HepG2 (cell line): ENCODE measurements at regions not wholly inside any gene's neighbourhood (a gene's known extent, or its start where the extent isn't known, plus 50 kb on each side); places are given as distances from the start of the nearest gene placed in this dataset.

Experiments
- ATAC-seq: fragments of 200-7000 bp; cut with Tn5 transposase; 3 replicates; pipeline ENCODE4 v1.9.1; 2020; ENCODE audit warnings: mild to moderate bottlenecking, moderate library complexity
- BruUV-seq: library from RNA; stranded (reverse); fragments of 400-500 nt; replicated peaks from 2 replicates; lab custom pipeline; 2021; lab: Mats Ljungman, UMichigan
- CTCF ChIA-PET: fragments of 300-600 bp; formaldehyde crosslinking; extraction: SDS; loops from one replicate; lab custom pipeline; 2021; ENCODE audit warnings: low total read pairs, inconsistent platforms, low intra/inter-chr PET ratio; lab: Yijun Ruan, JAX
- POLR2A ChIA-PET: fragments of 350-600 bp; sonication (Branson Sonifier 250); formaldehyde crosslinking; loops from one replicate; lab custom pipeline; 2020; ENCODE audit warnings: antibody characterized with exemption, inconsistent platforms; lab: Yijun Ruan, JAX
- DNase-seq: peaks from one replicate; pipeline ENCODE4 v3.0.0-alpha.2; 2015; ENCODE audit warnings: low spot score
- FAIRE-seq: peaks from 3 replicates; lab custom pipeline; 2011; peaks lifted over from hg19 to GRCh38; lab: Jason Lieb, UNC
- H2AFZ ChIP-seq: one replicate; pipeline ENCODE4 v1.6.1; 2011; ENCODE audit warnings: low read length, inconsistent platforms
- H3K27ac ChIP-seq: fragments of 300-600 bp; 3 replicates; pipeline ENCODE4 v1.8.0; 2011; ENCODE audit warnings: mixed run types, mild to moderate bottlenecking, mixed read lengths, low read length, inconsistent platforms; ENCODE audit not compliant: insufficient read depth; ENCODE audit errors: extremely low read length
- H3K27me3 ChIP-seq, 2 experiments: fragments of 200-600 bp in 1 of 2; 2 replicates in 1 of 2; 3 replicates in 1 of 2; pipeline versions ENCODE4 v1.6.0 to v1.8.0; 2011; ENCODE audit warnings: low read length in 2 of 2, mild to moderate bottlenecking in 2 of 2, moderate library complexity in 2 of 2, inconsistent platforms in 1 of 2; ENCODE audit not compliant: insufficient read depth in 2 of 2, control insufficient read depth in 1 of 2
- H3K36me3 ChIP-seq, 2 experiments: fragments of 200-600 bp in 1 of 2; replicated peaks in 1 of 2; 2 replicates in 1 of 2; 3 replicates in 1 of 2; pipeline versions ENCODE4 v1.5.1 to v1.8.0; 2011; ENCODE audit warnings: low read length in 2 of 2, inconsistent platforms in 1 of 2; ENCODE audit not compliant: insufficient read depth in 2 of 2, control insufficient read depth in 1 of 2
- H3K4me1 ChIP-seq: 2 replicates; pipeline ENCODE4 v1.5.1; 2012; ENCODE audit warnings: low read length, inconsistent platforms; ENCODE audit not compliant: insufficient read depth
- H3K4me2 ChIP-seq: 2 replicates; pipeline ENCODE4 v1.6.0; 2011; ENCODE audit warnings: low read depth, low read length, inconsistent platforms
- H3K4me3 ChIP-seq, 3 experiments: fragments of 200-600 bp in 1 of 3; sonication (generic), shearing (Covaris generic) in 1 of 3; replicated peaks in 1 of 3; 2 replicates each; pipeline ENCODE4 v1.5.1; 2011 to 2016; ENCODE audit warnings: low read length in 3 of 3, inconsistent platforms in 2 of 3, low read depth in 2 of 3, mild to moderate bottlenecking in 2 of 3, control low read depth in 1 of 3, mixed read lengths in 1 of 3; ENCODE audit not compliant: insufficient read depth in 1 of 3
- H3K79me2 ChIP-seq: one replicate; pipeline ENCODE4 v1.6.1; 2011; ENCODE audit warnings: low read length, inconsistent platforms; ENCODE audit not compliant: insufficient read depth
- H3K9ac ChIP-seq: 2 replicates; pipeline ENCODE4 v1.6.0; 2011; ENCODE audit warnings: mild to moderate bottlenecking, low read depth, low read length, inconsistent platforms; ENCODE audit not compliant: insufficient read depth
- H3K9me3 ChIP-seq: 2 replicates; pipeline ENCODE4 v1.5.1; 2012; ENCODE audit warnings: mild to moderate bottlenecking, low read length
- H4K20me1 ChIP-seq: 2 replicates; pipeline ENCODE4 v1.6.0; 2011; ENCODE audit warnings: inconsistent platforms, mild to moderate bottlenecking, low read length, moderate library complexity; ENCODE audit not compliant: insufficient read depth
- AGO1 ChIP-seq: fragments of 200-400 bp; formaldehyde crosslinking; IDR thresholded peaks from 2 replicates; pipeline ENCODE4 v1.6.1; 2017; ENCODE audit warnings: mild to moderate bottlenecking, low read depth, low read length, moderate library complexity; ENCODE audit not compliant: poor library complexity, severe bottlenecking
- BORCS8-MEF2B ChIP-seq: sonication (generic); formaldehyde crosslinking; IDR thresholded peaks from 2 replicates; pipeline ENCODE4 v1.8.0; 2022; ENCODE audit warnings: mild to moderate bottlenecking, missing genetic modification reagents
- CSRNP2 ChIP-seq: sonication (generic); formaldehyde crosslinking; conservative IDR thresholded peaks from 2 replicates; pipeline ENCODE4 v1.8.0; 2022; ENCODE audit warnings: low read depth, missing genetic modification reagents
- ERF ChIP-seq: IDR thresholded peaks from 2 replicates; pipeline ENCODE4 v1.6.1; 2018; ENCODE audit warnings: missing biosample characterization, missing genetic modification reagents
- GABPB1 ChIP-seq: IDR thresholded peaks from 2 replicates; pipeline ENCODE4 v1.6.1; 2016; ENCODE audit warnings: mild to moderate bottlenecking, missing genetic modification reagents, moderate library complexity, missing compliant biosample characterization
- KLF16 ChIP-seq, 2 experiments: sonication (generic) in 1 of 2; formaldehyde crosslinking in 1 of 2; IDR thresholded peaks; 2 replicates each; pipeline versions ENCODE4 v1.6.1 to v1.8.0; 2016 to 2023; ENCODE audit warnings: missing genetic modification reagents in 2 of 2, missing compliant biosample characterization in 1 of 2
- MAFF ChIP-seq: IDR thresholded peaks from 2 replicates; pipeline ENCODE4 v1.6.1; 2011; ENCODE audit warnings: low read depth, low read length, improper control_type of control experiment
- NRL ChIP-seq: sonication (generic); formaldehyde crosslinking; IDR thresholded peaks from 2 replicates; pipeline ENCODE4 v1.5.0; 2020; ENCODE audit warnings: missing genetic modification reagents, mild to moderate bottlenecking, moderate library complexity, borderline replicate concordance
- PHF21A ChIP-seq: sonication (generic); formaldehyde crosslinking; IDR thresholded peaks from 2 replicates; pipeline ENCODE4 v1.5.0; 2020; ENCODE audit warnings: mild to moderate bottlenecking, missing genetic modification reagents
- SNRNP70 ChIP-seq: fragments of 200-400 bp; formaldehyde crosslinking; IDR thresholded peaks from 2 replicates; pipeline ENCODE4 v1.6.1; 2017; ENCODE audit warnings: mild to moderate bottlenecking, low read depth, low read length, moderate library complexity
- SRSF1 ChIP-seq: fragments of 200-400 bp; formaldehyde crosslinking; optimal IDR thresholded peaks from 2 replicates; pipeline ENCODE3; 2017; ENCODE audit warnings: mild to moderate bottlenecking, low read depth, low read length, moderate library complexity
- ZBTB33 ChIP-seq: sonication (generic); formaldehyde crosslinking; IDR thresholded peaks from 2 replicates; pipeline ENCODE4 v1.4.0; 2020; ENCODE audit warnings: missing genetic modification reagents
- ZBTB38 ChIP-seq: sonication (generic); formaldehyde crosslinking; IDR thresholded peaks from 2 replicates; pipeline ENCODE4 v1.5.1; 2020; ENCODE audit warnings: mild to moderate bottlenecking, missing genetic modification reagents
- ZNF143 ChIP-seq: sonication (generic); formaldehyde crosslinking; IDR thresholded peaks from 2 replicates; pipeline ENCODE4 v1.4.0; 2020; ENCODE audit warnings: missing genetic modification reagents
- ZNF207 ChIP-seq: fragments of 450-650 bp; IDR thresholded peaks from 2 replicates; pipeline ENCODE4 v1.6.1; 2016; ENCODE audit warnings: antibody characterized with exemption, borderline replicate concordance
- ZNF280B ChIP-seq: sonication (generic); formaldehyde crosslinking; IDR thresholded peaks from 2 replicates; pipeline ENCODE4 v1.5.0; 2020; ENCODE audit warnings: missing genetic modification reagents, mild to moderate bottlenecking, borderline replicate concordance
- ZNF282 ChIP-seq: fragments of 450-650 bp; IDR thresholded peaks from 2 replicates; pipeline ENCODE4 v1.6.1; 2018; ENCODE audit not compliant: partially characterized antibody
- ZNF484 ChIP-seq: sonication (generic); formaldehyde crosslinking; IDR thresholded peaks from 2 replicates; pipeline ENCODE4 v1.5.1; 2020; ENCODE audit warnings: mild to moderate bottlenecking, low read depth, missing genetic modification reagents, borderline replicate concordance
- ZNF614 ChIP-seq: IDR thresholded peaks from 2 replicates; pipeline ENCODE4 v1.6.1; 2018; ENCODE audit warnings: missing biosample characterization, missing genetic modification reagents, inconsistent platforms, borderline replicate concordance
- WGBS: methylation state at CpG from one replicate; pipeline ENCODE4 v1.1.6; 2017; ENCODE audit warnings: low lambda C conversion rate; 5-methylcytosine and 5-hydroxymethylcytosine counted together
- in situ Hi-C: cut with HindIII; loops from 2 replicates; pipeline ENCODE4 v1.10.0; 2017; ENCODE audit warnings: low pct_unique_long_range_greater_than_20kb; ENCODE audit not compliant: extremely low pct_ligation_motif_present
- intact Hi-C: fragments of 100-400 bp; cut with micrococcal nuclease; formaldehyde crosslinking; loops from one replicate; pipeline ENCODE4 v1.10.0; 2022; ENCODE audit not compliant: unreplicated experiment

- TF ChIP-seq ERF (CRISPR knock-in tag) (no peak), ZBTB38 (peak; percentile 34; the same call in 1 of the 2 replicates)
Measured at GRCh38 chr2:8134985-8135682, 546.7 kb upstream of the ID2 start (continued).

- no peaks in the 10 kb centered on the region for H3K36me3 ChIP-seq
- no peaks in the 10 kb centered on the region for H3K27me3 ChIP-seq
- ChIA-PET POLR2A (interaction anchor here (1.2 to 7.0 kb wide), 4 partner anchors 11 to 543 kb away, joined by 3 to 99 read pairs (median 10); partner anchors contain the start of gene ID2), CTCF (no interaction called here)
- intact Hi-C loops: loop anchor here (2.0 kb wide), 1 partner anchor 19 kb away; no protein-coding TSS in a partner anchor
- 99% methylated on average over 7 of the region's 7 CpGs for WGBS
- no peak overlapping the region for H3K4me2 ChIP-seq
- peak overlapping the region; percentile 98 for H3K27ac ChIP-seq
- no peak for FAIRE-seq
- H3K4me1 ChIP-seq: peaks cover 94% of the 10 kb centered on the region
- DNase-seq: no peak
- ATAC-seq: no peak
- no peak overlapping the region for H3K9ac ChIP-seq
- H2AFZ ChIP-seq: no peak overlapping the region
- H4K20me1 ChIP-seq: no peaks in the 10 kb centered on the region
- H3K79me2 ChIP-seq: peaks cover 3% of the 10 kb centered on the region
- in situ Hi-C loops: no loop called here
- H3K9me3 ChIP-seq: no peaks in the 10 kb centered on the region
- no TSS peak for BruUV-seq
- no peak overlapping the region for H3K4me3 ChIP-seq
- no peak for TF ChIP-seq AGO1
- no peak for TF ChIP-seq SNRNP70
- TF ChIP-seq ZNF280B (CRISPR knock-in tag): no peak
- TF ChIP-seq ZNF207: no peak
- peak; percentile 84 for TF ChIP-seq MAFF
- TF ChIP-seq CSRNP2: no peak
- no peak for TF ChIP-seq SRSF1
- TF ChIP-seq PHF21A (CRISPR knock-in tag): no peak
- TF ChIP-seq ZNF282: no peak
- 0 out of 2 replicates have a peak, but pooled peaks have one; percentile 10 for TF ChIP-seq ZBTB33 (CRISPR knock-in tag)
- TF ChIP-seq ZNF143: no peak
- TF ChIP-seq ZNF614 (CRISPR knock-in tag): no peak
- no peak for TF ChIP-seq KLF16 (CRISPR knock-in tag; IDR thresholded peaks at IDR 0.05)
- no peak for TF ChIP-seq GABPB1 (CRISPR knock-in tag)
- no peak for TF ChIP-seq NRL (CRISPR knock-in tag)
- TF ChIP-seq BORCS8-MEF2B (CRISPR knock-in tag): peak; percentile 16; the same call in 1 of the 2 replicates
- TF ChIP-seq ZNF484 (CRISPR knock-in tag): no peak
Measured at GRCh38 chr2:8137801-8138200, 544.1 kb upstream of the ID2 start.
